DMS 273 (cell line): ENCODE measurements at regions not wholly inside any gene's neighbourhood (a gene's known extent, or its start where the extent isn't known, plus 50 kb on each side); places are given as distances from the start of the nearest gene placed in this dataset.

ENCODE experiments used
- DNase-seq: peaks from one replicate; lab custom pipeline; 2025; ENCODE audit not compliant: unreplicated experiment; lab: John Stamatoyannopoulos, UW

GRCh38 chr17:13973960-13974651 lies 95.2 kb upstream of the COX10 start:
- DNase-seq, result no peak

DNA sequence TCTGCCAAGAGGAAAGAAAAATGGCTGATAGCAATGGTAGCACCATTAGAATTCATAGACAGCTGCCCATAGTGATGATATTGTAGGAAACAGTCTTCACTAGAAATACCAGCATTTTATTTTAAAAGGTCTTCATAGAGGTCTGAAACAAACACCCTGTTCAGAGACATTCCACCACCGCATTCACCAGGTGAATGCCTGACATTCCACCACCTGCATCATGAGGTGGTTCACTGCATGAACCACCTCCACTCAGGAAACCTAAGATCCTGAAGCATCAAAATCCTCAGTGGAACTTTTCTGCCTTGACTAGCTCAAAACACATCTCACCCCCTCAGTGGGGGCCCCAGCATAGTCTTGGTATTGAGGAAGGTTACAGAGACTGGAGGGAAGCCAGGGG lies 91.5 kb upstream of the COX10 start:
- no peak for DNase-seq

DNA sequence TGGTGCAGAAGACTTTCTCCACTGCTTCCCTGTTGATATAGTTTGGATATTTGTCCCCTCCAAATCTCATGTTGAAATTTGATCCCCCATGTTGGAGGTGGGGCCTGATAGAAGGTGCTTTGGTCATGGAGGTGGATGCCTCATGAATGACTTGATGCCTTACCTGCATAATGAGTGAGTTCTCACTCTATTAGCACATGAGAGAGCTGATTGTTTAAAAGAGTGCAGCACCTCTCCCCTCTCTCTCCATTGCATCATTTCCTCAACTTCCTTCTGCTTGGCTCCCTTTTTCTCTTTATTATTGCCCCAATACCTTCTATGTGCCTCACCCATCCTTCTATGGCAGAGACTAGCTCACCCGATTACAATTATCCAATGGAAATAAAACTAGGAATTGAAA lies 90.8 kb upstream of the COX10 start:
- no peak for DNase-seq

DNA sequence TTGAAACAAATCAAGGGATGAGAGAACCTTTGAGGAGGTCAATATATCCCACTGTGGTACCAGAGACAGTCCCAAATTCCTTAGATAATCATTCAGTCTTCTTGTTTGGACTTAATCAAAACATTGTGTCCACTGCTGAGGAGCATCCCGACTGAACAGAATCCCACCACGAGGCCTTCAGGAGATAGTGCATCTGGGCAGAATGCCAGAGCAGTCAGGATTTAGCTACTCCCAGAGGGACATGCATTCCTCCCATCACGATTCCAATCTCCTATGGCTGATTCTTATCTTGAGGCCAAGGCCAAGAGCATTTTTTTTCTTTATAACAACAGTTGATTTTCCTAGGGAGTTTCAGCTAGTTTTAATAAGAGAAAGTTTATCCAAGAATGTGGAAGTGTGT lies 87.4 kb upstream of the COX10 start:
- no peak for DNase-seq

DNA sequence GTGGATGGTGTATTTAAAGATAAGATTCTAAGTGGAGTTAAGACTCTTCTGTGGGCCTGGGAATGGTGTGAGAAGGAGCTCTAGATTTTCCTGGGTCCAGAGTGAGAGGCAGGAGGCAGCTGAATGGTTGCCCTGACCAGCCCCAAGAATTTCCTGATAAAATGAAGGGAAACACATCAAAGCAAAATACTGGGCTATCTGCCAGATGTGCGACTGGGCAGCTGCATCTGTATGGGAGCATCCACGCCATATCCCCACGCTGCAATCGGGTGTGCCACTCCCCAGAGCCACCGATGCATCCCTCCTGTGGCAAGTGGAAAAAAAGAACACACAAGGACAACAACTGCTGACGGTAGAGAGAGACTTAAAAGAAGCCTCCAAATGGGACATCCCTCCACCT lies 84.3 kb upstream of the COX10 start:
- no peak for DNase-seq

DNA sequence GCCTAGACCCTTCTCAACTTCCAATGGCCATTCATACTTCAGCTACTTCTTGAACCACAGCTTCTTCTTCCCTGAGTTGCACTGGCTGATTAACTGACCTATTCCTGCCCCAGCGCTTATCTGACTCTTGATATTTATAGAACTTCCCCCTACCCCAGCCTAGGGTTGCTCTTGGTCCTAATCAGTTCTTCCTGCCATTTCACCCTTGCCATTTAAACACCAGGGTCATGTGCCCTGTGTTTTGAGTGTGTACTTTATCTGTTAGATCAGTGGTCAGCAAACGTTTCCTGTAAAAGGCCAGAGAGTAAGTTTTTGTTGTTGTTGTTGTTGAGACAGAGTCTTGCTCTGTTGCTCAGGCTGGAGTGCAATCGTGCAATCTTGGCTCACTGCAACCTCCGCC lies 82.4 kb upstream of the COX10 start:
- DNase-seq, result no peak

DNA sequence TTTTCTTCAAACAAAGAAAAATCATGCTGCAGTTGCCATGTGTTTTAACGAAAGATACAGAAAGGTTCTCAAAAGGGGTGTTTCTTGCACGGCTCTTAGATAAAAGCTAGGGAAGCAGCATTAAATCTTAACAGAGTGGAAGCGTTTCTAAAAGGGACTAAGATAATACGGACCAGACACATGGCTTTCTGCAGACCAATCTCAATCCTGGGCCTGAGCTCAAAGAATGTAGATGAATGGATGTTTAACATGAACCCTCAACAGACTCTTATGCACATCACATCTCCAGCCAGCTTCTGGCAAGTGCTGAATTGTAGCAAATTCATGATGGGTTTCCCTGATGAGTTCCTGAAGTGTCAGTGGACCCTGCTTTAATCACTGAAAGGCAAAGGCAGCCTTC lies 80.2 kb upstream of the COX10 start:
- no peak for DNase-seq

- no peak for DNase-seq
Measured at GRCh38 chr17:13993106-13993505, 76.2 kb upstream of the COX10 start.

DNA sequence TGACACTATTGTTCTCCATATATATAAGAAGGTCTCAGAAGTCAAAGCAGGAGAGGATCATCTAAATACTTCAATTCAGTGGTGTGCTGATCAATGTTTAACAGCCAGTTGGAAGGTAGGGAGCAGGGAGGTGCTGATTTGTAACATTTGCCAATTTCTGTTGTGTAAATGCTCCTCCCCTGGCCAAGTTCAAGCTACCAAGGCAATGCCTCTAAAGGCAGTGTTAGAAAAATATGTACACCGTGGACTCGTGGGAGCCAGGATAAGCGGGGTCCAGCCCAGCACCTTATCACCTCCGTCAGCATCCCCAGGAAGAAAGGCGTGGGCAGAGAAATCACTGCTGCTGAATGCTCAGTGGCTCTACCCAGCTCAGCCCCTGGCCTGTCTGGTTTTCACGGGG lies 75.3 kb upstream of the COX10 start:
- DNase-seq, result no peak

DNA sequence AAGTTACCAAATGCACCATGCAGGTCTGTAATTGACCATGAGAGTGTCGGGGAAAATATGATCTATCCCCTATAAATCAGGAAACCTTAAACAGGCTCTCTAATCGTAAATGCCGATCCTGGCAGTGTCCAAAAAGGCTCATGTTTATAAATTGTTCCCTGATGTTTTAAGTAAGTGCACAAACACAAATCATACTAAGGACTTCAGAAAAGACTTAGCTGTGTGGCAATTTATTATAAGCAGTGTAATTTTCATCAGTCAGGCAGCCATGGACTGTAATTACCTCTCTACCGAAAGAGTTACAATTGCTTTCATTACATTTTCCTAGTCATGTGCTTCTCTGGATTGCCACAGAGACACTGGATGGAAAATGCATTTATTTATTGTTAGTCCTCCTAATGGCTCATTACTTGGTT lies 73.4 kb upstream of the COX10 start:
- no peak for DNase-seq

- DNase-seq, result no peak
Measured at GRCh38 chr17:13996276-13996675, 73.0 kb upstream of the COX10 start.

GRCh38 chr17:13996748-13997147 lies 72.6 kb upstream of the COX10 start:
- no peak for DNase-seq

DNA sequence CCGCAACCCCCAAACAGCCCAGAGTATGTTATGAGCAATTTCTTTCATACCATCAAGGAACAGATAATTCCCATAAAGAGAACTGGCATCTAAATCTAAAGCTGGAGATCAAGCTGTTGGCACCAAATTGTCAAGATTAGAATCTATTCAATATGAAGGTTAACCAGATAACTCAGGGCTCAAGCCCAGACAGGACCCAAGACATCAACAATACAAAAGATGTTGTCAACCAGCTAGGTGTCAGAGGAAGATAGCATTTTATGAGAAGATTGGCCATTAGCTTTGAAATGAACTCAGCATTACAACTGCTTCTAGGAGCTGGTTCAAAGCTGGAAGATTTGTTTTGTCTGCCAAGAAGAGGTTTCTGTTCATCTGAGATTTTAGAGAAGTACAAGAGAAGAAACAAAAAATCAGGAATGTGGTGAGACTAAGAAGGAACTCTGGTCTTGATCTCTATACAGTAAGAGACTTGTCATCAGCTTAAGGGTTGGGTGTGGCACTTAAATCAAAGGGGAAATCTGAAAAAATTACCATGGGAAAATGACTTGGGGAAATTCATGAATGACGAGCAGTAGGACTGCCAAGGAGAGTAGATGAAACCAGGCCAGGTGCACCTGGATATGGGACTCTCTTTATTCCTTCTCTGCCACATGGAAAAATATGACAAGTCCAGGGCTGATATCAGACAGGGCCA lies 64.2 kb upstream of the COX10 start:
- DNase-seq, result no peak

DNA sequence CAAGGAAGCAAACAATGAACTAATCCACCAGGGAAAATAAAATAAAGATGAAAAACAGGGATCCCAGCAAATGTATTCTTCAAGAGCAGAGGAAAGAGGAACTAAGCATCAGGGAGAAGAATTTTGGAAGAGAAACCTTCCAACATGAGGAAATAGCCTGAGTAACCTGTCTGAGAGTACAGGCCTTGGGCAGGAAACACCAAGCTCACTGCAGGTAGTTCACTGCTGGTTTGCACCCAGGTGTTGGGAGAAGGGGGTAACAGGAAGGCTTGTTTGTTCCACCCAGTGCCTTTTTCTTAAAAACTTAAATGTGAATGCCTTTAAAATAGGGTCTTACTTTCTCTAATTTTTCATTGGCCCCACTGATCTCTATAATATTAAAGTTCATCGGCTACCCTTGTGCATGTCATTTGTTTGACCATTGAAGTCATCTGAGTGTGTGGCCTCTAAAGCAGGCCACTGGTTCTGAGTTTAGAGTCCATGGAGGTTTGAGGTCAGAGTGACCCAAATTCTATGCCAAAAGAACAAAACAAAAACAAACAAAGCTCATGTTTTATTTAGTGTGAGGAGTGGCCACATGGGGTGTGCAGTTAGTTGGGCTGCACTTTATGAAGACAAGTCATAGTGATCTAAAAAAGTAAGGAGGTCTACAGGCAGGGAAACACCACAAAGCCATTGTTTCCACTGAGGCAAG lies 62.9 kb upstream of the COX10 start:
- DNase-seq, result no peak

GRCh38 chr17:14007951-14008350 lies 61.4 kb upstream of the COX10 start:
- DNase-seq, result no peak

GRCh38 chr17:14011036-14011692 lies 58.1 kb upstream of the COX10 start:
- DNase-seq, result no peak

DNA sequence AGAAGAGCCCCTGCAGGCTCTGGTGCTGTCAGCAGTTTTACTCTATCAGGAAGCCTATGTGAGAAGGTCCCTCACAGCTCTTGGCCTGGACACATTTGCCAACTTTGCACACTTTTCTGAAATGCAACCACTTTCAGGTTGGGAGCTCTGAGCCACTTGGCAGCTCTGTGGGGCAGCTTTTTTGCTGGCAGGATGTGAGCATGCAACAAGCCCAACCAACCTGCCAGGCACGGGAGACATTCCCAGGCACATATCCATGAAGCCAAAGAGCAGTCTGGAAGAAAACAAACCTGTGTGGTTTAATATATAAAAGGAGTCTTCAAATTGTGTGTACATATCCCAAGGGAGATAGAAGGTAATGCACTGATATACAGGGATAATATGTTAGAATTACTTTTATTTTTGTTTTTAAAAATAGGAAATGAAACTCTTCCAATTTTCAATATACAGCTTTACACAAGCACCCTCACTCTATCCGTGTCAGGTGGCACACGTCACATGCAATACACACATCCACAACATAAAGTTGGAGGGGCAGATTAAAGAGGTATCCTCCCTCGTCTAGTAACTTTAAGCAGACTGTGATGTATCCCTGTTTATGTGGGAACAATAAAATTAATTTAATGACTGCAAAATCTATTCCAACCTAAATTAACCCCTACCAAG lies 57.4 kb upstream of the COX10 start:
- DNase-seq, result no peak

- no peak for DNase-seq
Measured at GRCh38 chr17:14014657-14015056, 54.6 kb upstream of the COX10 start.

- DNase-seq, result no peak
Measured at GRCh38 chr17:14015271-14015670, 54.0 kb upstream of the COX10 start.

DNA sequence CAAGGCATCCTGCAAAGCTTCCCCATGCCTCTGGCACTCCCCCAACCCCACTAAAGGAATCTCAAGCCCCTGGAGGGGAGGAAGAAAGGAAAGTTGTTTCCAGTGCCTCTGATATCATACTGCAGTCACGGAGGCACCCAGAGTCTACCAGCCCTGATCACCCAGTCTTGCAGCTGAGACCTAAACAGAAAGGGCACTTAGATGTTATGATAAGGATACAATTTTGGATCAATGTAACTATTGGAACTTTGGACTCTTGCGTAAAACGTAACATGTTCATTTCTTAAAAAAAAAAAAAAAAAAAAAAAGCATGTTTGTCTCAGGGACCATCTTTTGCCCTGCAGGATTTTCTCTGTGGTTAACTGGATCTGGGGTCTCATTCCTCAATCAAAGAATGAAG lies 52.4 kb upstream of the COX10 start:
- DNase-seq, result no peak
